KG1 (cell line): ENCODE measurements at regions not wholly inside any gene's neighbourhood (a gene's known extent, or its start where the extent isn't known, plus 50 kb on each side); places are given as distances from the start of the nearest gene placed in this dataset.
"Not testable (repeated sequence)": the region's sequence is repeated elsewhere in the genome, so short reads cannot be mapped to it uniquely, and the experiment has no call there.

Experiments used
- DNase-seq: peaks from one replicate; lab custom pipeline; 2025; lab: John Stamatoyannopoulos, UW

GRCh38 chr6:119880840-119881239 lies 531.3 kb upstream of the MAN1A1 start:
- DNase-seq: no peak

- no peak for DNase-seq
These were observed 530.2 kb upstream of the MAN1A1 start for GRCh38 chr6:119879731-119880130.

- no peak for DNase-seq
These were observed 524.8 kb upstream of the MAN1A1 start for GRCh38 chr6:119874381-119874780.

- DNase-seq: no peak
These were observed 523.5 kb upstream of the MAN1A1 start for GRCh38 chr6:119873107-119873506.

- no peak for DNase-seq
These were observed 522.0 kb upstream of the MAN1A1 start for GRCh38 chr6:119871520-119871919.

- DNase-seq: no peak
These were observed 516.1 kb upstream of the MAN1A1 start for GRCh38 chr6:119865466-119866350.

- DNase-seq: no peak
These were observed 513.2 kb upstream of the MAN1A1 start for GRCh38 chr6:119862719-119863118.

GRCh38 chr6:119858901-119859300 lies 509.3 kb upstream of the MAN1A1 start:
- DNase-seq: no peak

GRCh38 chr6:119856136-119856535 lies 506.6 kb upstream of the MAN1A1 start:
- no peak for DNase-seq

GRCh38 chr6:119848696-119849095 lies 499.1 kb upstream of the MAN1A1 start:
- no peak for DNase-seq

- no peak for DNase-seq
These were observed 495.6 kb upstream of the MAN1A1 start for GRCh38 chr6:119845161-119845560.

- no peak for DNase-seq
These were observed 494.8 kb upstream of the MAN1A1 start for GRCh38 chr6:119844387-119844786.

GRCh38 chr6:119842191-119842590 lies 492.6 kb upstream of the MAN1A1 start:
- no peak for DNase-seq

GRCh38 chr6:119838043-119838442 lies 488.5 kb upstream of the MAN1A1 start:
- no peak for DNase-seq

- DNase-seq: no peak
These were observed 484.9 kb upstream of the MAN1A1 start for GRCh38 chr6:119834418-119834817.

- no peak for DNase-seq
These were observed 482.9 kb upstream of the MAN1A1 start for GRCh38 chr6:119832411-119832810.

GRCh38 chr6:119830494-119831295 lies 481.1 kb upstream of the MAN1A1 start:
- no peak for DNase-seq

- no peak for DNase-seq
These were observed 480.5 kb upstream of the MAN1A1 start for GRCh38 chr6:119830069-119830468.

- not testable (repeated sequence) for DNase-seq
These were observed 479.9 kb upstream of the MAN1A1 start for GRCh38 chr6:119829499-119829898.

GRCh38 chr6:119829006-119829405 lies 479.4 kb upstream of the MAN1A1 start:
- no peak for DNase-seq

GRCh38 chr6:119821380-119821779 lies 471.8 kb upstream of the MAN1A1 start:
- DNase-seq: no peak

GRCh38 chr6:119818876-119819275 lies 469.3 kb upstream of the MAN1A1 start:
- no peak for DNase-seq
